DMS114 treated with DMSO at 0.1 percent for 48 hours (cell line): ENCODE measurements at regions not wholly inside any gene's neighbourhood (a gene's known extent, or its start where the extent isn't known, plus 50 kb on each side); places are given as distances from the start of the nearest gene placed in this dataset.
"Not testable (repeated sequence)": the region's sequence is repeated elsewhere in the genome, so short reads cannot be mapped to it uniquely, and the experiment has no call there.

Experiments
- DNase-seq: peaks from one replicate; lab custom pipeline; 2025; ENCODE audit not compliant: unreplicated experiment; lab: John Stamatoyannopoulos, UW

- DNase-seq = no peak
Measured at GRCh38 chrX:26908218-26908617, 554.9 kb downstream of the PPP4R3C start.

GRCh38 chrX:26889574-26889973 is 573.6 kb downstream of the PPP4R3C start:
- DNase-seq = no peak

- DNase-seq = no peak
Measured at GRCh38 chrX:26873736-26874135, 589.4 kb downstream of the PPP4R3C start.

- DNase-seq = no peak
Measured at GRCh38 chrX:26871967-26872366, 591.2 kb downstream of the PPP4R3C start.

- DNase-seq = peak; percentile 5
Measured at GRCh38 chrX:26851981-26852380, 611.2 kb downstream of the PPP4R3C start.

- DNase-seq = no peak
Measured at GRCh38 chrX:26848511-26848910, 614.6 kb downstream of the PPP4R3C start.

- no peak for DNase-seq
Measured at GRCh38 chrX:26845056-26845455, 618.1 kb downstream of the PPP4R3C start.

- no peak for DNase-seq
Measured at GRCh38 chrX:26822448-26822847, 606.5 kb downstream of the MAGEB5 start.

GRCh38 chrX:26789751-26790150 is 573.8 kb downstream of the MAGEB5 start:
- no peak for DNase-seq

- DNase-seq = no peak
Measured at GRCh38 chrX:26788402-26788998, 572.5 kb downstream of the MAGEB5 start.

GRCh38 chrX:26783512-26784225 is 567.7 kb downstream of the MAGEB5 start:
- DNase-seq = peak; percentile 18

- DNase-seq = no peak
Measured at GRCh38 chrX:26778320-26778888, 562.4 kb downstream of the MAGEB5 start.

- DNase-seq = no peak
Measured at GRCh38 chrX:26762253-26762652, 546.3 kb downstream of the MAGEB5 start.

GRCh38 chrX:26755760-26756159 is 539.8 kb downstream of the MAGEB5 start:
- not testable (repeated sequence) for DNase-seq

- no peak for DNase-seq
Measured at GRCh38 chrX:26747877-26748276, 531.9 kb downstream of the MAGEB5 start.

GRCh38 chrX:26722666-26723428 is 506.9 kb downstream of the MAGEB5 start:
- no peak for DNase-seq

GRCh38 chrX:26672571-26672970 is 456.6 kb downstream of the MAGEB5 start:
- DNase-seq = no peak

- no peak for DNase-seq
Measured at GRCh38 chrX:26670521-26670920, 454.6 kb downstream of the MAGEB5 start.

- no peak for DNase-seq
Measured at GRCh38 chrX:26664919-26665318, 448.9 kb downstream of the MAGEB5 start.

- DNase-seq = no peak
Measured at GRCh38 chrX:26653050-26653449, 437.1 kb downstream of the MAGEB5 start.

GRCh38 chrX:26651755-26652154 is 435.8 kb downstream of the MAGEB5 start:
- DNase-seq = no peak

GRCh38 chrX:26649534-26649933 is 433.6 kb downstream of the MAGEB5 start:
- DNase-seq = peak; percentile 2
